OCI-LY1 (cell line): ENCODE measurements at regions not wholly inside any gene's neighbourhood (a gene's known extent, or its start where the extent isn't known, plus 50 kb on each side); places are given as distances from the start of the nearest gene placed in this dataset.

Source experiments
- H2AFZ ChIP-seq: fragments of 200-600 bp; sonication (generic), shearing (Covaris generic); 2 replicates; pipeline ENCODE4 v1.6.0; 2014; ENCODE audit warnings: antibody characterized with exemption, mild to moderate bottlenecking, low read length
- H3F3A ChIP-seq: fragments of 200-600 bp; sonication (generic), shearing (Covaris generic); 2 replicates; pipeline ENCODE4 v1.6.0; 2014; ENCODE audit warnings: mild to moderate bottlenecking, antibody characterized with exemption, low read length, moderate library complexity; ENCODE audit not compliant: insufficient read depth
- H3K27ac ChIP-seq: fragments of 200-600 bp; sonication (generic); 2 replicates; pipeline ENCODE4 v1.5.1; 2014; ENCODE audit warnings: low read length, mixed run types, mild to moderate bottlenecking, low read depth; ENCODE audit not compliant: poor library complexity, severe bottlenecking
- H3K27me3 ChIP-seq: fragments of 200-600 bp; sonication (generic); 2 replicates; pipeline ENCODE4 v1.6.0; 2014; ENCODE audit warnings: antibody characterized with exemption, mild to moderate bottlenecking, low read length, moderate library complexity; ENCODE audit not compliant: insufficient read depth
- H3K36me3 ChIP-seq: fragments of 200-600 bp; sonication (generic); 2 replicates; pipeline ENCODE4 v1.6.1; 2014; ENCODE audit warnings: mild to moderate bottlenecking, antibody characterized with exemption, low read length, moderate library complexity, mixed read lengths; ENCODE audit not compliant: insufficient read depth
- H3K4me1 ChIP-seq: fragments of 200-600 bp; sonication (generic); 2 replicates; pipeline ENCODE4 v1.5.1; 2014; ENCODE audit warnings: mild to moderate bottlenecking, low read length, moderate library complexity; ENCODE audit not compliant: insufficient read depth, severe bottlenecking
- H3K4me2 ChIP-seq: fragments of 200-600 bp; sonication (generic), shearing (Covaris generic); 2 replicates; pipeline ENCODE4 v1.6.1; 2014; ENCODE audit warnings: low read length
- H3K4me3 ChIP-seq: fragments of 200-600 bp; sonication (generic); 2 replicates; pipeline ENCODE4 v1.5.1; 2014; ENCODE audit warnings: low read length, low read depth, mild to moderate bottlenecking, mixed read lengths; ENCODE audit not compliant: poor library complexity, severe bottlenecking
- H3K79me2 ChIP-seq: fragments of 200-600 bp; shearing (Covaris generic); 2 replicates; pipeline ENCODE4 v1.6.1; 2016; ENCODE audit warnings: mixed run types, low read length, mixed read lengths; ENCODE audit not compliant: insufficient read depth
- H3K9ac ChIP-seq: fragments of 200-600 bp; sonication (generic), shearing (Covaris generic); 2 replicates; pipeline ENCODE4 v1.6.1; 2014; ENCODE audit warnings: mild to moderate bottlenecking, low read length, mixed read lengths
- H3K9me2 ChIP-seq: fragments of 200-600 bp; sonication (generic), shearing (Covaris generic); 2 replicates; pipeline ENCODE4 v1.6.1; 2014; ENCODE audit warnings: low read depth, mild to moderate bottlenecking, low read length, mixed read lengths
- H3K9me3 ChIP-seq: fragments of 200-600 bp; shearing (Covaris generic); 2 replicates; pipeline ENCODE4 v1.6.1; 2014; ENCODE audit warnings: low read length, mixed read lengths
- H4K20me1 ChIP-seq: fragments of 200-600 bp; sonication (generic), shearing (Covaris generic); 2 replicates; pipeline ENCODE4 v1.6.0; 2016; ENCODE audit warnings: mild to moderate bottlenecking, low read length; ENCODE audit not compliant: insufficient read depth
- CTCF ChIP-seq: fragments of 200-600 bp; sonication (generic), shearing (Covaris generic); IDR thresholded peaks from 2 replicates; pipeline ENCODE4 v1.5.1; 2017; ENCODE audit warnings: mild to moderate bottlenecking, antibody characterized with exemption, low read length, moderate library complexity, mixed read lengths
- EZH2 ChIP-seq: fragments of 200-600 bp; sonication (generic), shearing (Covaris generic); IDR thresholded peaks from 2 replicates; pipeline ENCODE4 v1.8.0; 2017; ENCODE audit warnings: borderline replicate concordance, mixed run types, mild to moderate bottlenecking, antibody characterized with exemption, low read length, moderate library complexity, mixed read lengths

DNA sequence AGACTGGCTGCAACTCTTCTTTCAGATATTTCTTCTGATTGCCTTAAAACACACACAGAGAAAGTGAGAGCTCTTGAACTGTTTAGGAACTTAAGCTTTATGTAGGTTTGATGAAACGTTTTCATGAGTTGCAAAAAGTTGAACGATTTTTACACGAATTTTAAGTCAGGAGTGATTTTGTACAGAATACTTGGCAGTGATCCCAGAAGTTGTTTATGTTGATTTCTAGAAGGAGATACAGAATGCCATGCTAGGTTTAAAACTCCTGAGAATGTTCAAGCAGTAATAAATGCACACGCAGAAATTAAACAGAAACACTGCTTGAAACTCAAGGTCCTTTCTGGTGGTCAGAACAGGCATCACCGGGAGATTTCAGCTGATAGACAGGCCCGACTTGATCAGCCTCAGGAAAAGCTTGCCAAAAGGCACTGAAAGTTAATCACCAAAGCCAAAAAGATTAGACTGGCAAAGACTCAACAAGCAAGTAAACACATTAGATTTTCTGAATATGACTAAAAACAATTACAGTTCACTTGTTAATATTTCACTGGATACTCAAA, 123.1 kb downstream of the SOCS6 start:
- H3K36me3 ChIP-seq, result no peaks in the 10 kb centered on the region
- H3K4me1 ChIP-seq, result no peaks in the 10 kb centered on the region
- no peaks in the 10 kb centered on the region for H3K79me2 ChIP-seq
- H4K20me1 ChIP-seq, result no peaks in the 10 kb centered on the region
- no peaks in the 10 kb centered on the region for H3K9me2 ChIP-seq
- no peak overlapping the region for H3K9ac ChIP-seq
- no peaks in the 10 kb centered on the region for H3K9me3 ChIP-seq
- H3F3A ChIP-seq, result no peaks in the 10 kb centered on the region
- H3K27ac ChIP-seq, result no peak overlapping the region
- H3K4me2 ChIP-seq, result no peak overlapping the region
- no peaks in the 10 kb centered on the region; the same call in 1 of the 2 replicates for H3K27me3 ChIP-seq
- no peak overlapping the region for H3K4me3 ChIP-seq
- H2AFZ ChIP-seq, result no peak overlapping the region
- TF ChIP-seq EZH2 (no peak), CTCF (no peak)

GRCh38 chr18:70411307-70411706, 122.5 kb downstream of the SOCS6 start:
- Histone ChIP-seq H3K9me3 (no peaks in the 10 kb centered on the region), H3K4me1 (no peaks in the 10 kb centered on the region), H3K27me3 (no peaks in the 10 kb centered on the region; the same call in 1 of the 2 replicates), H3K4me2 (no peak overlapping the region), H3K36me3 (no peaks in the 10 kb centered on the region), H3K4me3 (no peak overlapping the region), H3K27ac (no peak overlapping the region), H3K79me2 (no peaks in the 10 kb centered on the region), H4K20me1 (no peaks in the 10 kb centered on the region), H3F3A (no peaks in the 10 kb centered on the region), H3K9ac (no peak overlapping the region), H2AFZ (no peak overlapping the region), H3K9me2 (no peaks in the 10 kb centered on the region)
- TF ChIP-seq CTCF (no peak), EZH2 (no peak)

- Histone ChIP-seq H3K4me2 (no peak overlapping the region), H3F3A (no peaks in the 10 kb centered on the region), H2AFZ (no peak overlapping the region), H4K20me1 (no peaks in the 10 kb centered on the region), H3K9ac (no peak overlapping the region), H3K4me3 (no peak overlapping the region), H3K36me3 (no peaks in the 10 kb centered on the region), H3K27me3 (no peaks in the 10 kb centered on the region), H3K79me2 (no peaks in the 10 kb centered on the region), H3K27ac (no peak overlapping the region), H3K9me3 (no peaks in the 10 kb centered on the region), H3K4me1 (no peaks in the 10 kb centered on the region), H3K9me2 (no peaks in the 10 kb centered on the region)
- no peak for TF ChIP-seq CTCF
Observed at GRCh38 chr18:70405052-70405451, 116.2 kb downstream of the SOCS6 start.
